H9 (cell line): ENCODE measurements at regions not wholly inside any gene's neighbourhood (a gene's known extent, or its start where the extent isn't known, plus 50 kb on each side); places are given as distances from the start of the nearest gene placed in this dataset.

Experiments
- DNase-seq: peaks from one replicate; pipeline ENCODE4 v3.0.0-alpha.2; 2017
- H2AFZ ChIP-seq: one replicate; pipeline ENCODE4 v1.6.1; 2013; ENCODE audit warnings: mild to moderate bottlenecking, low read length, control low read depth, moderate library complexity
- H2AK5ac ChIP-seq: 2 replicates; pipeline ENCODE4 v1.6.1; 2013; ENCODE audit warnings: low read length, control low read depth, mixed read lengths; ENCODE audit not compliant: insufficient read length
- H2BK120ac ChIP-seq: one replicate; pipeline ENCODE4 v1.6.1; 2013; ENCODE audit warnings: low read depth, mild to moderate bottlenecking, low read length, control low read depth, inconsistent platforms; ENCODE audit not compliant: poor library complexity, severe bottlenecking
- H2BK12ac ChIP-seq: 2 replicates; pipeline ENCODE4 v1.6.1; 2013; ENCODE audit warnings: low read length, control low read depth, mixed read lengths, low read depth; ENCODE audit not compliant: insufficient read length
- H2BK15ac ChIP-seq: 2 replicates; pipeline ENCODE4 v1.6.1; 2013; ENCODE audit warnings: low read depth, low read length, control low read depth
- H2BK20ac ChIP-seq: one replicate; pipeline ENCODE4 v1.6.1; 2013; ENCODE audit warnings: low read depth, mild to moderate bottlenecking, low read length, control low read depth, inconsistent platforms; ENCODE audit not compliant: poor library complexity, severe bottlenecking
- H2BK5ac ChIP-seq: 2 replicates; pipeline ENCODE4 v1.6.1; 2013; ENCODE audit warnings: low read length, control low read depth, mixed read lengths; ENCODE audit not compliant: insufficient read length
- H3K14ac ChIP-seq: 2 replicates; pipeline ENCODE4 v1.6.1; 2013; ENCODE audit warnings: low read length, control low read depth; ENCODE audit not compliant: insufficient read depth
- H3K18ac ChIP-seq: 2 replicates; pipeline ENCODE4 v1.6.1; 2013; ENCODE audit warnings: low read depth, mild to moderate bottlenecking, mixed read lengths, low read length, control low read depth; ENCODE audit not compliant: insufficient read length
- H3K23ac ChIP-seq: 2 replicates; pipeline ENCODE4 v1.6.1; 2013; ENCODE audit warnings: low read length, control low read depth, mixed read lengths, low read depth; ENCODE audit not compliant: insufficient read length
- H3K23me2 ChIP-seq: 2 replicates; pipeline ENCODE4 v1.6.1; 2013; ENCODE audit warnings: low read depth, mild to moderate bottlenecking, mixed read lengths, low read length, control low read depth; ENCODE audit not compliant: insufficient read length, poor library complexity, severe bottlenecking
- H3K27ac ChIP-seq: 2 replicates; pipeline ENCODE4 v1.5.1; 2013; ENCODE audit warnings: low read length, control low read depth, mixed read lengths, low read depth; ENCODE audit not compliant: insufficient read length
- H3K27me3 ChIP-seq: 2 replicates; pipeline ENCODE4 v1.6.1; 2013; ENCODE audit warnings: low read length, control low read depth, inconsistent platforms; ENCODE audit not compliant: insufficient read depth
- H3K4ac ChIP-seq: 2 replicates; pipeline ENCODE4 v1.6.1; 2013; ENCODE audit warnings: low read depth, mild to moderate bottlenecking, control low read depth, inconsistent platforms, low read length, moderate library complexity
- H3K4me1 ChIP-seq: 2 replicates; pipeline ENCODE4 v1.6.1; 2013; ENCODE audit warnings: low read length, control low read depth, inconsistent platforms; ENCODE audit not compliant: insufficient read depth
- H3K4me2 ChIP-seq: 2 replicates; pipeline ENCODE4 v1.6.1; 2013; ENCODE audit warnings: low read length, control low read depth, mixed read lengths; ENCODE audit not compliant: insufficient read length, insufficient read depth
- H3K56ac ChIP-seq: 2 replicates; pipeline ENCODE4 v1.6.1; 2013; ENCODE audit warnings: low read depth, mild to moderate bottlenecking, mixed read lengths, low read length, control low read depth; ENCODE audit not compliant: insufficient read length
- H3K79me1 ChIP-seq: 2 replicates; pipeline ENCODE4 v1.6.1; 2013; ENCODE audit warnings: low read depth, mild to moderate bottlenecking, moderate library complexity, low read length, control low read depth, inconsistent platforms; ENCODE audit not compliant: insufficient read depth, poor library complexity, severe bottlenecking
- H3K79me2 ChIP-seq: 2 replicates; pipeline ENCODE4 v1.6.1; 2013; ENCODE audit warnings: low read length, control low read depth, inconsistent platforms; ENCODE audit not compliant: insufficient read depth
- H3K9ac ChIP-seq: 2 replicates; pipeline ENCODE4 v1.6.1; 2013; ENCODE audit warnings: low read length, control low read depth, mixed read lengths; ENCODE audit not compliant: insufficient read length; ENCODE audit errors: extremely low read depth
- H3K9me3 ChIP-seq: one replicate; pipeline ENCODE4 v1.6.1; 2013; ENCODE audit warnings: low read depth, low read length, inconsistent platforms; ENCODE audit not compliant: control insufficient read depth
- H3T11ph ChIP-seq: one replicate; pipeline ENCODE4 v1.6.1; 2013; ENCODE audit warnings: mild to moderate bottlenecking, low read length, control low read depth, inconsistent platforms
- H4K20me1 ChIP-seq: one replicate; pipeline ENCODE4 v1.6.1; 2013; ENCODE audit not compliant: control insufficient read depth, insufficient read length, insufficient read depth
- H4K5ac ChIP-seq: 2 replicates; pipeline ENCODE4 v1.6.1; 2013; ENCODE audit warnings: low read depth, mild to moderate bottlenecking, mixed read lengths, low read length, control low read depth; ENCODE audit not compliant: insufficient read length
- H4K8ac ChIP-seq: replicated peaks from 2 replicates; pipeline ENCODE4 v1.6.1; 2013; ENCODE audit warnings: low read length, control low read depth, mixed read lengths, low read depth; ENCODE audit not compliant: insufficient read length
- H4K91ac ChIP-seq: 2 replicates; pipeline ENCODE4 v1.6.1; 2013; ENCODE audit warnings: low read depth, mild to moderate bottlenecking, moderate library complexity, mixed read lengths, low read length, control low read depth; ENCODE audit not compliant: insufficient read length
- H3K27ac Mint-ChIP-seq, 3 experiments: 2 replicates in 2 of 3; 3 replicates in 1 of 3; pipeline ENCODE4 v1.8.0; 2020 to 2021; ENCODE audit warnings: mixed read lengths in 3 of 3, mild to moderate bottlenecking in 1 of 3, moderate library complexity in 1 of 3
- H3K27me3 Mint-ChIP-seq: 2 replicates; pipeline ENCODE4 v1.8.0; 2021; ENCODE audit warnings: low read depth, mild to moderate bottlenecking, moderate library complexity, mixed read lengths
- H3K36me3 Mint-ChIP-seq, 3 experiments: 2 replicates in 2 of 3; 3 replicates in 1 of 3; pipeline ENCODE4 v1.8.0; 2020 to 2021; ENCODE audit warnings: low read depth in 3 of 3, mixed read lengths in 3 of 3; ENCODE audit not compliant: insufficient read depth in 1 of 3
- H3K4me1 Mint-ChIP-seq, 2 experiments: 2 replicates each; pipeline ENCODE4 v1.8.0; 2020; ENCODE audit warnings: mixed read lengths in 2 of 2
- H3K4me3 Mint-ChIP-seq, 2 experiments: 2 replicates in 1 of 2; 3 replicates in 1 of 2; pipeline ENCODE4 v1.8.0; 2020 to 2021; ENCODE audit warnings: mild to moderate bottlenecking in 2 of 2, mixed read lengths in 2 of 2, moderate library complexity in 1 of 2
- H3K9me3 Mint-ChIP-seq, 2 experiments: 2 replicates in 1 of 2; 3 replicates in 1 of 2; pipeline ENCODE4 v1.8.0; 2020; ENCODE audit warnings: mild to moderate bottlenecking in 2 of 2, mixed read lengths in 2 of 2, moderate library complexity in 1 of 2
- CTCF ChIP-seq: fragments of 200-600 bp; sonication (generic); conservative IDR thresholded peaks from 3 replicates; pipeline ENCODE4 v1.8.0; 2021; ENCODE audit warnings: antibody characterized with exemption, mild to moderate bottlenecking
- WGBS: extraction: QIAGEN DNeasy Blood & Tissue Kit; methylation state at CpG from one replicate; pipeline ENCODE4 v1.1.7; 2013; ENCODE audit warnings: missing lambda C conversion rate, low lambda C conversion rate, mixed read lengths; ENCODE audit not compliant: insufficient read length; ENCODE audit errors: extremely low coverage; 5-methylcytosine and 5-hydroxymethylcytosine counted together

- no peak overlapping the region for H3K4ac ChIP-seq
- H3K79me2 ChIP-seq, result no peaks in the 10 kb centered on the region
- no peak overlapping the region for H4K91ac ChIP-seq
- Mint-ChIP-seq H3K4me1 (peaks cover 15% of the 10 kb centered on the region in 2 experiments), H3K36me3 (peaks cover 0 to 7% (median 2%) of the 10 kb centered on the region in 3 experiments; a peak in 3 of 7 replicates), H3K27ac (no peak overlapping the region), H3K27me3 (no peaks in the 10 kb centered on the region), H3K9me3 (peaks cover 3 to 8% of the 10 kb centered on the region in 2 experiments; a peak in 4 of 5 replicates), H3K4me3 (no peak overlapping the region)
- no peak overlapping the region for H3K23ac ChIP-seq
- H2BK120ac ChIP-seq, result no peak overlapping the region
- no peak for TF ChIP-seq CTCF
- no peak overlapping the region for H3K14ac ChIP-seq
- H3K79me1 ChIP-seq, result no peaks in the 10 kb centered on the region
- H3K56ac ChIP-seq, result no peak overlapping the region
- no peak overlapping the region for H4K8ac ChIP-seq
- no peak overlapping the region for H3T11ph ChIP-seq
- H3K9me3 ChIP-seq, result no peaks in the 10 kb centered on the region
- no peaks in the 10 kb centered on the region for H3K4me1 ChIP-seq
- no peak overlapping the region for H2BK5ac ChIP-seq
- H3K27ac ChIP-seq, result no peak overlapping the region
- no peaks in the 10 kb centered on the region for H4K20me1 ChIP-seq
- H4K5ac ChIP-seq, result no peak overlapping the region
- no peaks in the 10 kb centered on the region for H3K27me3 ChIP-seq
- no peak overlapping the region for H2BK15ac ChIP-seq
- WGBS, result no CpG with 5 or more reads among the region's 3 CpGs
- H2BK20ac ChIP-seq, result no peak overlapping the region
- H2AFZ ChIP-seq, result no peak overlapping the region
- no peak overlapping the region for H3K18ac ChIP-seq
- no peak overlapping the region for H3K4me2 ChIP-seq
- H3K23me2 ChIP-seq, result no peaks in the 10 kb centered on the region
- no peak overlapping the region for H3K9ac ChIP-seq
- H2AK5ac ChIP-seq, result no peak overlapping the region
- H2BK12ac ChIP-seq, result no peak overlapping the region
- no peak for DNase-seq
These were observed 101.7 kb upstream of the FST start for GRCh38 chr5:53378590-53379247.
